Thoracic aorta (tissue), 2 donors: ENCODE measurements at regions not wholly inside any gene's neighbourhood (a gene's known extent, or its start where the extent isn't known, plus 50 kb on each side); places are given as distances from the start of the nearest gene placed in this dataset.

Experiments
- ATAC-seq: fragments of 150-250 bp; one replicate; pipeline ENCODE4 v1.8.0; 2017; ENCODE audit warnings: low read depth; ENCODE audit not compliant: insufficient number of reproducible peaks, low FRiP score
- DNase-seq: peaks from one replicate; pipeline ENCODE4 v3.0.0-alpha.2; 2020; ENCODE audit warnings: low spot score
- H3K27ac ChIP-seq, 2 donors: fragments of 200-600 bp; sonication (generic); 1 replicate in 1 of 2; 2 replicates in 1 of 2; pipeline ENCODE4 v1.5.1; 2016; ENCODE audit warnings: mild to moderate bottlenecking in 2 of 2, moderate library complexity in 2 of 2
- H3K27me3 ChIP-seq: fragments of 200-600 bp; sonication (generic); replicated peaks from 2 replicates; pipeline ENCODE4 v1.6.0; 2016; ENCODE audit warnings: mild to moderate bottlenecking; ENCODE audit not compliant: insufficient read depth
- H3K36me3 ChIP-seq: fragments of 200-600 bp; sonication (generic); one replicate; pipeline ENCODE4 v1.5.1; 2016
- H3K4me1 ChIP-seq, 2 donors: fragments of 200-600 bp; sonication (generic); 1 replicate in 1 of 2; 2 replicates in 1 of 2; pipeline versions ENCODE4 v1.5.1 to v1.6.0; 2016; ENCODE audit warnings: low read depth in 2 of 2, mild to moderate bottlenecking in 1 of 2; ENCODE audit not compliant: control insufficient read depth in 1 of 2
- H3K4me3 ChIP-seq: fragments of 200-600 bp; sonication (generic); 2 replicates; pipeline ENCODE4 v1.5.1; 2016; ENCODE audit warnings: mild to moderate bottlenecking
- H3K9me3 ChIP-seq: fragments of 200-600 bp; sonication (generic); 2 replicates; pipeline ENCODE4 v1.5.1; 2016
- CTCF ChIP-seq: fragments of 200-600 bp; sonication (generic); IDR thresholded peaks from one replicate; pipeline ENCODE4 v1.5.1; 2019; ENCODE audit warnings: antibody characterized with exemption

GRCh38 chr4:114034189-114034588, 54.7 kb upstream of the ARSJ start:
- Histone ChIP-seq H3K36me3 (no peaks in the 10 kb centered on the region), H3K4me1 (no peaks in the 10 kb centered on the region), H3K27ac (no peak overlapping the region), H3K9me3 (no peaks in the 10 kb centered on the region), H3K4me3 (no peak overlapping the region), H3K27me3 (no peaks in the 10 kb centered on the region)
- TF ChIP-seq CTCF: no peak
- ATAC-seq (no peak), DNase-seq (no peak)

- no peaks in the 10 kb centered on the region for H3K9me3 ChIP-seq
- H3K27ac ChIP-seq: no peak overlapping the region
- TF ChIP-seq CTCF: no peak
- no peaks in the 10 kb centered on the region for H3K27me3 ChIP-seq
- DNase-seq (no peak), ATAC-seq (no peak)
- H3K4me1 ChIP-seq: no peaks in the 10 kb centered on the region
- H3K36me3 ChIP-seq: no peaks in the 10 kb centered on the region
- H3K4me3 ChIP-seq: no peak overlapping the region
Observed at GRCh38 chr4:114036426-114036825, 57.0 kb upstream of the ARSJ start.

- Histone ChIP-seq H3K4me1 (no peaks in the 10 kb centered on the region), H3K9me3 (no peaks in the 10 kb centered on the region)
- TF ChIP-seq CTCF: no peak
Observed at GRCh38 chr4:114036864-114037263, 57.4 kb upstream of the ARSJ start.

GRCh38 chr4:114037988-114038387, 58.5 kb upstream of the ARSJ start:
- Histone ChIP-seq H3K4me3 (no peak overlapping the region), H3K27me3 (no peaks in the 10 kb centered on the region), H3K27ac (no peak overlapping the region), H3K9me3 (no peaks in the 10 kb centered on the region), H3K36me3 (no peaks in the 10 kb centered on the region), H3K4me1 (no peaks in the 10 kb centered on the region)
- ATAC-seq (no peak), DNase-seq (no peak)
- no peak for TF ChIP-seq CTCF

More at GRCh38 chr4:114036864-114037263, 57.4 kb upstream of the ARSJ start:
- H3K27me3 ChIP-seq: no peaks in the 10 kb centered on the region
- ATAC-seq (no peak), DNase-seq (no peak)
- no peaks in the 10 kb centered on the region for H3K36me3 ChIP-seq
- H3K27ac ChIP-seq: no peak overlapping the region
- H3K4me3 ChIP-seq: no peak overlapping the region

GRCh38 chr4:114038762-114039387, 59.4 kb upstream of the ARSJ start:
- TF ChIP-seq CTCF: no peak
- no peak overlapping the region for H3K27ac ChIP-seq
- no peaks in the 10 kb centered on the region for H3K4me1 ChIP-seq
- H3K4me3 ChIP-seq: no peak overlapping the region
- no peaks in the 10 kb centered on the region for H3K27me3 ChIP-seq
- no peak for DNase-seq
- ATAC-seq: no peak
- no peaks in the 10 kb centered on the region for H3K9me3 ChIP-seq
- H3K36me3 ChIP-seq: no peaks in the 10 kb centered on the region
